Fibroblast of the aortic adventitia (primary cell): ENCODE measurements at regions not wholly inside any gene's neighbourhood (a gene's known extent, or its start where the extent isn't known, plus 50 kb on each side); places are given as distances from the start of the nearest gene placed in this dataset.

ENCODE experiments used
- DNase-seq: peaks from one replicate; pipeline ENCODE4 v3.0.0-alpha.2; 2010; ENCODE audit warnings: low read depth
- H3K4me3 ChIP-seq: 2 replicates; pipeline ENCODE4 v1.5.1; 2011; ENCODE audit warnings: low read depth, mild to moderate bottlenecking, control low read depth, low read length, moderate library complexity
- TF ChIP-seq, protein P1 (sequence below): IDR thresholded peaks from 2 replicates; pipeline ENCODE4 v1.5.1; 2011; ENCODE audit warnings: mild to moderate bottlenecking, low read length, control low read depth, inconsistent platforms; ENCODE audit not compliant: insufficient read depth

DNA sequence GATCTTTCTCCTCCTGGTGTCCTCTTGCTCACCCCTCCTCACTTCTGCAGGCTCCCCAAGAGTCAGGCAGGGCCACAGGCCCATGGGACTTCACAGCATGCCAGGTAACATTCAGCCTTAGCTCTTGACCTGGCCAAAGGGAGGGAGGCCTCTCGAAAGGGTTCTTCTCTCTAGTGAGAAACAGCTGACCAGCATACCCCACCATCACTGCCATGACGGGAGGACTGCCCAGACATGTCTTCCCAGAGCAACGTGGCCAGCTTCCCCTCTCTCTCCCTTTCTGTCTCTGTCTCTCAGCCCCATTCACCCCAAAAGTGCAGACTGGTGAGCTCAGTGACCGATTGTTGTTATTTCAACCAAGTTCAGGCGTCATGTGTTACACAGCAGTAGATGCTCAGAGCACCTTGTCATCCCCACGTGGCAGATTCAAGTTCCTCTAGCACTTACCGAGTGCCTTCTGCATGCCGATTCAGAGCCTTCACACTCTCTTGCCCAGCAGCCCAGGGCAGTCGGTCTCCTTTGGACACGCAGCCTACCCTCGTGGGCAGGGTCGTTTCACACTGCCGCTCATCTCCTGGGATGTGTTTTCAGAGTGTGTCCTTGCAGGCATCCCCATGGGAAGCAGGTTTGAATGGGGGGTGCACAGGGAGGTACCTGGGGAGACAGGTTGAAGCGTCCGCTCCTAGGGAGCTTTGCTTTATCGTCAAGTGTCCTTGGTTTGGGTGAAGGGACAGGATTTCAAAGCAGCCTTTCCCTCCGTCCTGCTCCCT is 259.9 kb downstream of the NDUFA10 start:
- no peak for DNase-seq
- TF ChIP-seq, protein P1, sequence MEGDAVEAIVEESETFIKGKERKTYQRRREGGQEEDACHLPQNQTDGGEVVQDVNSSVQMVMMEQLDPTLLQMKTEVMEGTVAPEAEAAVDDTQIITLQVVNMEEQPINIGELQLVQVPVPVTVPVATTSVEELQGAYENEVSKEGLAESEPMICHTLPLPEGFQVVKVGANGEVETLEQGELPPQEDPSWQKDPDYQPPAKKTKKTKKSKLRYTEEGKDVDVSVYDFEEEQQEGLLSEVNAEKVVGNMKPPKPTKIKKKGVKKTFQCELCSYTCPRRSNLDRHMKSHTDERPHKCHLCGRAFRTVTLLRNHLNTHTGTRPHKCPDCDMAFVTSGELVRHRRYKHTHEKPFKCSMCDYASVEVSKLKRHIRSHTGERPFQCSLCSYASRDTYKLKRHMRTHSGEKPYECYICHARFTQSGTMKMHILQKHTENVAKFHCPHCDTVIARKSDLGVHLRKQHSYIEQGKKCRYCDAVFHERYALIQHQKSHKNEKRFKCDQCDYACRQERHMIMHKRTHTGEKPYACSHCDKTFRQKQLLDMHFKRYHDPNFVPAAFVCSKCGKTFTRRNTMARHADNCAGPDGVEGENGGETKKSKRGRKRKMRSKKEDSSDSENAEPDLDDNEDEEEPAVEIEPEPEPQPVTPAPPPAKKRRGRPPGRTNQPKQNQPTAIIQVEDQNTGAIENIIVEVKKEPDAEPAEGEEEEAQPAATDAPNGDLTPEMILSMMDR: no peak
- H3K4me3 ChIP-seq: no peak overlapping the region

DNA sequence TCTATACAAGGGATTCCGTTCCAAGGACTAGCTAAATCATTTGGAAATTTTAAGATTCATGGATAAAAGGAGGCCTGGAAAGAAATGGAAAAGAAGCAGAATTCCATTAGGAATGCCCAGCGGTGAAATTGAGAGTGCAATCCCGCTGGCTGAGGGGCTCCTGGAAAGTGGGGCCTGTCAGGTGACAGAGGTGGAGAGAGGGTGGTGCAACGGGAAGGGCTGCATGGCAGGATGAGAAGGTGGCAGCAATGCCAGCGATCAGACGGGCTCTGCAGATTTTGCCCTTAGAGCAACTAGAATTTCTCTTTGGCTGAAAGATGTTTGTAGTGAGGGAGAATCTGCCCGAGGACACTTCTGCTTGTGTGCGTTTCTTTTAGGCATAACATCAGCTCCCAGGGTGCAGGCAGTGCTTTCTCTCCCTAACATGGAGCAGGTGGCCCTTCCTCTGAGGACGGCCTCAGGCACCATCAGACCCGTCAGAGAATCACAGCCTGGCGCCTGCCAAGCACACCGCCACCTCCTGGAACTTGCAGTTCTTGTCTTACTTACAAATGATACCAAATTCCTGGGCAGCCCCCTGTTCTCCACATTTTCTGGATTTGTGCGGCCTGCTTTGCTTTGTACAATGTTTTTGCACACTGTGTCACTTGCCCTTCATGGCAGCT is 261.6 kb downstream of the NDUFA10 start:
- H3K4me3 ChIP-seq: no peak overlapping the region
- no peak for DNase-seq
- TF ChIP-seq, protein P1: no peak

DNA sequence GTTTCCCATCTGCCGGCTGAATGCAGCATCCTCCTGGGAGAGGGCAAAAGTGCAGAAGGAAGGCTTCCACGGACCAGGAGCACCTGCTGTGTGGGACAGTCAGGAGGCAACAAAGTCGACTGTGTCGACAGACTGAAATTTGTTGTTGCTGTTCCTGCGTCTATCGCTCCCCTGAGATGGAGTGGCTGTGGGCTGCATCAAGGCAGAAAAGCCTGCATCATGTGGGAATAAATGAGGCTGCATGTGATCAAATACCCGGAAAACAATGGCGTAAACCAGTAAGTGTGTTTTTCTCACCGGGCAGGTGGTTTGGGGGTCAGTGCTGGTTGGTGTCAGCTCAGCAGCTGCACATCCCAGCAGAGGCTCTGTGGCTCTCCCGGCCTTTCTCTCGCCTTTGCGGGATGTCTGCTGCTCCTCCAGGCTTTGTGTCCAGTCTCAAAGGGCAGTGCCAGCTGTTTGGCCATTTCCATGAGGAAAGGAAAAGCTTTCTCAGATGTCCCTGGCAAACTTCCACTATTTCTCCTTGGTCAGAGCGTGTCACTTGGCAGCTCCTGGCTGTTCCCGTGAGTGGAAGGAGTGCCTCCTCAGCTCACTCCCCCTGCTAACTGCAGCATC is 262.4 kb downstream of the NDUFA10 start:
- no peak overlapping the region for H3K4me3 ChIP-seq
- no peak for DNase-seq
- TF ChIP-seq, protein P1: no peak

DNA sequence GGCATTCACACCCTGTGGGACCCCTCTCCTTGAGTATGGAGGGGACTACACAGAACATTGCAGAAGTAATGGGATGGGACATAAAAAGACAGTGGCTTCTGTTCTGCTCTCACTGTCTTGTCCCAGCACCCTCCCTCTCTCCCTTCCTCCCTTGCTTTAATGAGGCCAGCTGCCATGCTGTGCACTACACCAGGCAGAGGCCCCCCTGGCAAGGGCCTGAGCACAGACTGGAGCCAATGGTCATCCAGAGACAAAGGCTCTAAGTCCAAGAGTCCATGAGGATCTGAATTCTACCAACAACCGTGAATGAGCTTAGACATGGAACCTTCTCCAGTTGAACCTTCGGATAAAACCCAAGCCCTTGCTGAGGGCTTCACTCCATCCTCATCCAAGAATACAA is 263.0 kb downstream of the NDUFA10 start:
- no peak for DNase-seq
- TF ChIP-seq, protein P1: no peak
- no peak overlapping the region for H3K4me3 ChIP-seq

DNA sequence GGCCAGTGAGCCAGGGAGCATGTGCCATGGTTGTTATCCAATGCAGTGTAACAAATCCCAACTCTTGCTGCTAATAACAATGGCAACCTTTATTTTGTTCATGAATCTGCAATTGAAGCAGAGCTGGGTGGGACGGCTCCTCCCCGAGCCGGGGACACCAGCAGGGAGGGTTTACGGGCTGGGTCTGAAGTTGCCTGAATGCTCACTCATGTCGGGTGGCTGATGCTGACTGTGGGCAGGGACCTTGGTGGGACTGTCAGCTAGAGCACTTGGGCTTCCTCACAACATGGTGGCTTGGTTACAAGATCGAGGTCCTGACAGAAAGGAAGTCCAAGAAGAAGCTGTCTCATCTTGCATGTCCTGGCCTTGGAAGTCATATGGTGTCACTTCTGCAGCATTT is 264.5 kb downstream of the NDUFA10 start:
- H3K4me3 ChIP-seq: no peak overlapping the region
- TF ChIP-seq, protein P1: no peak
- DNase-seq: no peak

DNA sequence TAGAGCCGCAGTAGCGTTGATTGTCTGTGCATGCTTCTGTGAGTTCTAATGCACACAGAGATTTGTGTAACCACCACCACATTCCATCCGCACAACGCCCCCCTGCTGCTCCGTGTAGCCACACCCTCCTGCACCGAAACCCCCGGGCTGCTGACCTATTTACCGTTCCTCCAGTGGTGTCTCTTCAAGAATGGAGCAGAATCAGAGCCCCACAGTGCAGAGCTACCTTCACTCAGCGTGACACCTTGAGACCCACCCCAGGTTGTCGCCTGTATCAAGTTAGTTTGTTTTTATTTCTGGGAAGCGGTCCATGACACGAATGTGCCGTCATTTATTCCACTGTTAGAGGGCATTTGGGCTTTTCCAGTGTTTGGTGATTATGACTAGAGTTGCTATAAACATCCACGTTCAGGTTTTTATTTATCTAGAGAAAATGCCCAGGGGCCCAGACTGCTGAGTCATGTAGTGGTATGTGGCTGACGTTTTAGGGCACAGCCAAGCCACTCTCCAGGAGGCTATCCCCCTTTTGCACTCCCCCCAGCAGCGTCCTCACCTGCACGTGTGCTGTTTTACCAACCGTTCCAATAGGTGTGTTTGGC is 266.8 kb downstream of the NDUFA10 start:
- H3K4me3 ChIP-seq: no peak overlapping the region
- DNase-seq: no peak
- TF ChIP-seq, protein P1: no peak
